Natural killer cell (primary cell): ENCODE measurements at regions not wholly inside any gene's neighbourhood (a gene's known extent, or its start where the extent isn't known, plus 50 kb on each side); places are given as distances from the start of the nearest gene placed in this dataset.

Source experiments
- ATAC-seq, 3 donors: fragments of 150-1000 bp in 2 of 3; fragments of 200-7000 bp in 1 of 3; cut with Tn5 transposase; 1 replicate in 1 of 3; 2 replicates in 2 of 3; pipeline ENCODE4 v1.10.0; 2021; ENCODE audit warnings: mild to moderate bottlenecking in 2 of 3, moderate library complexity in 2 of 3
- DNase-seq, 2 donors: peaks; one replicate each; pipeline versions ENCODE4 v3.0.0 to v3.0.0-alpha.2; 2013 to 2021; ENCODE audit warnings: mixed read lengths in 1 of 2
- H3K27ac ChIP-seq: one replicate; pipeline ENCODE4 v1.5.1; 2013; ENCODE audit warnings: mild to moderate bottlenecking, low read length
- H3K27me3 ChIP-seq: one replicate; pipeline ENCODE4 v1.6.1; 2013; ENCODE audit warnings: low read length; ENCODE audit not compliant: control insufficient read depth, insufficient read depth
- H3K36me3 ChIP-seq: one replicate; pipeline ENCODE4 v1.6.1; 2013; ENCODE audit warnings: low read length; ENCODE audit not compliant: control insufficient read depth, insufficient read depth
- H3K4me1 ChIP-seq: one replicate; pipeline ENCODE4 v1.6.1; 2013; ENCODE audit warnings: low read length; ENCODE audit not compliant: control insufficient read depth, insufficient read depth
- H3K4me3 ChIP-seq: one replicate; pipeline ENCODE4 v1.5.1; 2013; ENCODE audit warnings: low read length
- H3K9me3 ChIP-seq: one replicate; pipeline ENCODE4 v1.6.1; 2013; ENCODE audit warnings: low read length; ENCODE audit not compliant: control insufficient read depth, insufficient read depth
- H3K27ac Mint-ChIP-seq, 2 donors: one replicate each; pipeline ENCODE4 v1.8.0; 2022; ENCODE audit warnings: mild to moderate bottlenecking in 2 of 2, mixed read lengths in 2 of 2, moderate library complexity in 1 of 2
- H3K27me3 Mint-ChIP-seq, 2 donors: one replicate each; pipeline ENCODE4 v1.8.0; 2022; ENCODE audit warnings: low read depth in 2 of 2, mixed read lengths in 2 of 2
- H3K36me3 Mint-ChIP-seq: one replicate; pipeline ENCODE4 v1.8.0; 2022; ENCODE audit warnings: mixed read lengths
- H3K4me1 Mint-ChIP-seq, 2 donors: one replicate each; pipeline ENCODE4 v1.8.0; 2022; ENCODE audit warnings: mixed read lengths in 2 of 2
- H3K4me3 Mint-ChIP-seq: one replicate; pipeline ENCODE4 v1.8.0; 2022; ENCODE audit warnings: mild to moderate bottlenecking, moderate library complexity, mixed read lengths
- H3K9me3 Mint-ChIP-seq, 2 donors: one replicate each; pipeline ENCODE4 v1.8.0; 2022; ENCODE audit warnings: mixed read lengths in 2 of 2
- WGBS: methylation state at CpG from one replicate; pipeline ENCODE4 v1.1.7; 2013; ENCODE audit warnings: missing lambda C conversion rate; ENCODE audit not compliant: insufficient coverage; 5-methylcytosine and 5-hydroxymethylcytosine counted together
- intact Hi-C: fragments of 100-400 bp; cut with micrococcal nuclease; formaldehyde crosslinking; loops from one replicate; pipeline ENCODE4 v1.14.2; 2022
- TF ChIP-seq, protein P1 (sequence below): fragments of 200-600 bp; IDR thresholded peaks from one replicate; pipeline ENCODE4 v1.8.0; 2022; ENCODE audit warnings: antibody characterized with exemption

DNA sequence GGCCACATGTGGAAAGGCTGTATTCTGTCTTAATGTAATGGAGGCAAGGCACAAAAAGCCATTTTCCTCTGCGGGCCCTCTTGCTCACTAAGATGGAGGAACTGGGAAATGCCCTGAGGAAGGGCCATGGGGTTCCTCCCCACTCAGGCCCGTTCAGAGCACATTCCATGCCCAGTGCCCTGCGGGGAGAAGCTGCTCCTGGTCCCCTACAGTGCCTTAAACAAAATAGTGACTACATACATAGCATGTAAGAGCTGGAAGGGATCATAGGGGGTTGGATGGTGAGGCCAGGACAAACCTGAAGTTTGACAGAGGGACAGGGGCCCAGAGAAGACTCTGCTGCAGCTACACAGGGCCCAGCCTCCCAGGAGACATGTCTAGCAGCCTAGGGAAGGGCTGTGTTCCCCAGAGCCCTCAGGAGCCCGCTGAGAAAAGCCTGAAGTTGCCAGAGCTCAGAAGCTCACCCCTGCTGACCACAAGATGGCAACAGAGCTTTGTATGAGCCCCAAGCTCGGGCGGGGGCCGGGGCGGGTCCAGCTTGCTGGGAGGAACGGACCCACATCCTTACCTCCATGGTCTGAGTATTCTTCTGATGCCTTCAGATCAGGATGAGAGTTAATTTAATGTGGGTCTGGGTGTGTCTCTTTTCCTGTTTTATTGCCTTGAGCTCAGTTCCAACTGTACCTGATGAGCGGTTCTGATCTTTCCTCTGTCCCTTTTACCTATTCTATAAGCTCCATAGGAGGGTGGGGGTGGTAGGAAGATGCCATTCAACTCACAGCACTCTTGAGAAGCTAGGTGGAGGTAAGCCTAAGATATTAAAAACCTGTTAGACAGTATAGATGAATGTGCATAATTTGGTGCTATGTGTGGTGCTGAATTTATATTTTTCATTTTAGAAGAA, 242.9 kb downstream of the CDC5L start:
- Histone ChIP-seq H3K36me3 (no peaks in the 10 kb centered on the region), H3K27ac (no peak overlapping the region), H3K9me3 (no peaks in the 10 kb centered on the region), H3K4me1 (peaks cover 3% of the 10 kb centered on the region), H3K27me3 (no peaks in the 10 kb centered on the region), H3K4me3 (no peak overlapping the region)
- peak in 1 of 2 donors; percentile 42 for DNase-seq
- WGBS: 25% methylated on average over 9 of the region's 10 CpGs
- Mint-ChIP-seq H3K4me1 (peaks cover 0 to 3% of the 10 kb centered on the region in 2 donors), H3K4me3 (no peak overlapping the region), H3K27ac (no peak overlapping the region), H3K9me3 (no peaks in the 10 kb centered on the region), H3K36me3 (no peaks in the 10 kb centered on the region), H3K27me3 (peaks cover 6 to 16% of the 10 kb centered on the region in 2 donors)
- intact Hi-C loops: no loop called here
- TF ChIP-seq, protein P1, sequence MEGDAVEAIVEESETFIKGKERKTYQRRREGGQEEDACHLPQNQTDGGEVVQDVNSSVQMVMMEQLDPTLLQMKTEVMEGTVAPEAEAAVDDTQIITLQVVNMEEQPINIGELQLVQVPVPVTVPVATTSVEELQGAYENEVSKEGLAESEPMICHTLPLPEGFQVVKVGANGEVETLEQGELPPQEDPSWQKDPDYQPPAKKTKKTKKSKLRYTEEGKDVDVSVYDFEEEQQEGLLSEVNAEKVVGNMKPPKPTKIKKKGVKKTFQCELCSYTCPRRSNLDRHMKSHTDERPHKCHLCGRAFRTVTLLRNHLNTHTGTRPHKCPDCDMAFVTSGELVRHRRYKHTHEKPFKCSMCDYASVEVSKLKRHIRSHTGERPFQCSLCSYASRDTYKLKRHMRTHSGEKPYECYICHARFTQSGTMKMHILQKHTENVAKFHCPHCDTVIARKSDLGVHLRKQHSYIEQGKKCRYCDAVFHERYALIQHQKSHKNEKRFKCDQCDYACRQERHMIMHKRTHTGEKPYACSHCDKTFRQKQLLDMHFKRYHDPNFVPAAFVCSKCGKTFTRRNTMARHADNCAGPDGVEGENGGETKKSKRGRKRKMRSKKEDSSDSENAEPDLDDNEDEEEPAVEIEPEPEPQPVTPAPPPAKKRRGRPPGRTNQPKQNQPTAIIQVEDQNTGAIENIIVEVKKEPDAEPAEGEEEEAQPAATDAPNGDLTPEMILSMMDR: no peak
- ATAC-seq: peak in 1 of 3 donors; percentile 32

GRCh38 chr6:44631968-44632367, 244.5 kb downstream of the CDC5L start:
- intact Hi-C loops: no loop called here
- no peak overlapping the region for H3K27ac ChIP-seq
- H3K4me1 Mint-ChIP-seq: peaks cover 0 to 3% of the 10 kb centered on the region in 2 donors
- no peak overlapping the region for H3K4me3 Mint-ChIP-seq
- 91% methylated on average over 6 of the region's 6 CpGs for WGBS
- no peak overlapping the region for H3K4me3 ChIP-seq
- no peak overlapping the region for H3K27ac Mint-ChIP-seq
- no peak for DNase-seq
- peaks cover 3% of the 10 kb centered on the region for H3K4me1 ChIP-seq
- ATAC-seq: no peak
- no peaks in the 10 kb centered on the region for H3K36me3 Mint-ChIP-seq
- no peaks in the 10 kb centered on the region for H3K9me3 ChIP-seq
- TF ChIP-seq, protein P1: no peak
- H3K9me3 Mint-ChIP-seq: no peaks in the 10 kb centered on the region
- H3K27me3 ChIP-seq: no peaks in the 10 kb centered on the region
- H3K36me3 ChIP-seq: no peaks in the 10 kb centered on the region
- peaks cover 13 to 23% of the 10 kb centered on the region in 2 donors for H3K27me3 Mint-ChIP-seq

GRCh38 chr6:44634321-44634720, 246.8 kb downstream of the CDC5L start:
- H3K36me3 ChIP-seq: no peaks in the 10 kb centered on the region
- no peak overlapping the region for H3K27ac ChIP-seq
- no peaks in the 10 kb centered on the region for H3K27me3 ChIP-seq
- intact Hi-C loops: no loop called here
- TF ChIP-seq, protein P1: no peak
- H3K4me3 ChIP-seq: no peak overlapping the region
- Mint-ChIP-seq H3K36me3 (no peaks in the 10 kb centered on the region), H3K4me1 (no peaks in the 10 kb centered on the region), H3K4me3 (no peak overlapping the region), H3K27ac (no peak overlapping the region), H3K9me3 (no peaks in the 10 kb centered on the region), H3K27me3 (peaks cover 13 to 29% of the 10 kb centered on the region in 2 donors)
- WGBS: 93% methylated on average over 8 of the region's 8 CpGs
- peaks cover 3% of the 10 kb centered on the region for H3K4me1 ChIP-seq
- DNase-seq (no peak), ATAC-seq (no peak)
- no peaks in the 10 kb centered on the region for H3K9me3 ChIP-seq
